Osteocyte (in vitro differentiated cells): ENCODE measurements at regions not wholly inside any gene's neighbourhood (a gene's known extent, or its start where the extent isn't known, plus 50 kb on each side); places are given as distances from the start of the nearest gene placed in this dataset. TPM values are rescaled to one million over a fixed set of nuclear protein-coding genes. Genes with fewer than 3 reads are reported as not detected.
"Not testable (repeated sequence)": the region's sequence is repeated elsewhere in the genome, so short reads cannot be mapped to it uniquely, and the experiment has no call there.

Experiments
- DNase-seq: peaks from one replicate; pipeline ENCODE4 v3.0.0; 2021; ENCODE audit warnings: mixed read lengths; ENCODE audit not compliant: unreplicated experiment; ENCODE audit errors: extremely low spot score
- H3K27ac Mint-ChIP-seq: one replicate; pipeline ENCODE4 v1.8.0; 2021; ENCODE audit warnings: mild to moderate bottlenecking, mixed read lengths; ENCODE audit not compliant: unreplicated experiment
- H3K27me3 Mint-ChIP-seq: one replicate; pipeline ENCODE4 v1.8.0; 2021; ENCODE audit warnings: mixed read lengths; ENCODE audit not compliant: unreplicated experiment
- H3K36me3 Mint-ChIP-seq: one replicate; pipeline ENCODE4 v1.8.0; 2021; ENCODE audit warnings: mixed read lengths; ENCODE audit not compliant: unreplicated experiment
- H3K4me1 Mint-ChIP-seq: one replicate; pipeline ENCODE4 v1.8.0; 2021; ENCODE audit warnings: mixed read lengths; ENCODE audit not compliant: unreplicated experiment
- H3K4me3 Mint-ChIP-seq: one replicate; pipeline ENCODE4 v1.8.0; 2021; ENCODE audit warnings: mild to moderate bottlenecking, moderate library complexity, mixed read lengths; ENCODE audit not compliant: unreplicated experiment
- H3K9me3 Mint-ChIP-seq: one replicate; pipeline ENCODE4 v1.8.0; 2021; ENCODE audit warnings: mixed read lengths; ENCODE audit not compliant: unreplicated experiment
- microRNA-seq: library from miRNA; unstranded; fragments of <30 nt; microRNA quantifications from one replicate; pipeline ENCODE4 v1.1.0, GENCODE V29; 2020; ENCODE audit not compliant: unreplicated experiment

GRCh38 chr16:21537598-21537997, 61.8 kb upstream of the METTL9 start:
- not testable (repeated sequence) for H3K4me1 Mint-ChIP-seq, H3K27ac Mint-ChIP-seq, H3K4me3 Mint-ChIP-seq, H3K36me3 Mint-ChIP-seq, DNase-seq, H3K9me3 Mint-ChIP-seq, H3K27me3 Mint-ChIP-seq

GRCh38 chr16:21539107-21539618, 60.2 kb upstream of the METTL9 start:
- H3K9me3 Mint-ChIP-seq, H3K36me3 Mint-ChIP-seq, H3K27me3 Mint-ChIP-seq, H3K4me1 Mint-ChIP-seq, H3K4me3 Mint-ChIP-seq, DNase-seq: not testable (repeated sequence)
- H3K27ac Mint-ChIP-seq = peak overlapping the region; percentile 27

DNA sequence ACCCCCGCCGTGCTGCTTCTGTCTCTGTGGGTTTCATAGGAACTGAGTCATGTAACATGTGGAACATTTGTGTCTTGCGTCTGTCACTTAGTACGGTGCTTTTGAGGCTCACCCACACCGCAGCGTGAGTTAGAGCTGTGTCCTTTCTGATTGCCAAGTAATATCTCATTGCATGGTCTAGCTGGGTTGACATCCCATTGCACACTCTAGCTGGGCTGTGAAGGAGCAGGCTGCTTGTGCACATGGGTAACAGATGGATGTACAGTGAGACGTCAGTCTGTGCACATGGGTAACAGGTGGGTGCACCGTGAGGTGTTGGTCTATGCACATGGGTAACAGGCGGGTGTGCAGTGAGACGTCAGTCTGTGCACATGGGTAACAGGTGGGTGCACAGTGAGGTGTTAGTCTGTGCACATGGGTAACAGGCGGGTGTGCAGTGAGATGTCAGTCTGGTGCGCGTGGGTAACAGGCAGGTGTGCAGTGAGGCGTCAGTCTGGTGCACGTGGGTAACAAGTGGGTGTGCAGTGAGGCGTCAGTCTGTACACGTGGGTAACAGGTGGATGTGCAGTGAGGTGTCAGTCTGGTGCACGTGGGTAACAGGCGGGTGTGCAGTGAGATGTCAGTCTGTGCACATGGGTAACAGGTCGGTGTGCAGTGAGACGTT, 58.5 kb upstream of the METTL9 start:
- H3K27ac Mint-ChIP-seq, H3K4me1 Mint-ChIP-seq, H3K27me3 Mint-ChIP-seq, DNase-seq, H3K9me3 Mint-ChIP-seq, H3K36me3 Mint-ChIP-seq, H3K4me3 Mint-ChIP-seq: not testable (repeated sequence)

- DNase-seq, H3K27me3 Mint-ChIP-seq, H3K36me3 Mint-ChIP-seq, H3K27ac Mint-ChIP-seq, H3K9me3 Mint-ChIP-seq, H3K4me1 Mint-ChIP-seq, H3K4me3 Mint-ChIP-seq: not testable (repeated sequence)
Observed at GRCh38 chr16:21541611-21542051, 57.7 kb upstream of the METTL9 start.

DNA sequence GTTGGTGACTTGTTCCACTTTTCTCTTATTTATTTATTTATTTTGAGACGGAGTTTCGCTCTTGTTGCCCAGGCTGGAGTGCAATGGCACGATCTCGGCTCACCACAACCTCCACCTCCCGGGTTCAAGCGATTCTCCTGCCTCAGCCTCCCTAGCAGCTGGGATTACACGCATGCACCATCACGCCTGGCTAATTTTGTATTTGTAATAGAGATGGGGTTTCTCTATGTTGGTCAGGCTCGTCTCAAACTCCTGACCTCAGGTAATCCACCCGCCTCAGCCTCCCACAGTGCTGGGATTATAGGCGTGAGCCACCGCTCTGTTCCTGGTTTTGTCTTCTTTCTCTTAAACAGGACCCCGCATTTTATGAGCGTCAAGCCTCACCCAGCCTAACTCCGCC, 57.3 kb upstream of the METTL9 start:
- DNase-seq, H3K4me1 Mint-ChIP-seq, H3K9me3 Mint-ChIP-seq, H3K4me3 Mint-ChIP-seq, H3K27ac Mint-ChIP-seq, H3K36me3 Mint-ChIP-seq, H3K27me3 Mint-ChIP-seq: not testable (repeated sequence)

GRCh38 chr16:21542491-21543124, 56.8 kb upstream of the METTL9 start:
- H3K27me3 Mint-ChIP-seq, H3K4me3 Mint-ChIP-seq, H3K36me3 Mint-ChIP-seq, H3K9me3 Mint-ChIP-seq, DNase-seq, H3K4me1 Mint-ChIP-seq, H3K27ac Mint-ChIP-seq: not testable (repeated sequence)

DNA sequence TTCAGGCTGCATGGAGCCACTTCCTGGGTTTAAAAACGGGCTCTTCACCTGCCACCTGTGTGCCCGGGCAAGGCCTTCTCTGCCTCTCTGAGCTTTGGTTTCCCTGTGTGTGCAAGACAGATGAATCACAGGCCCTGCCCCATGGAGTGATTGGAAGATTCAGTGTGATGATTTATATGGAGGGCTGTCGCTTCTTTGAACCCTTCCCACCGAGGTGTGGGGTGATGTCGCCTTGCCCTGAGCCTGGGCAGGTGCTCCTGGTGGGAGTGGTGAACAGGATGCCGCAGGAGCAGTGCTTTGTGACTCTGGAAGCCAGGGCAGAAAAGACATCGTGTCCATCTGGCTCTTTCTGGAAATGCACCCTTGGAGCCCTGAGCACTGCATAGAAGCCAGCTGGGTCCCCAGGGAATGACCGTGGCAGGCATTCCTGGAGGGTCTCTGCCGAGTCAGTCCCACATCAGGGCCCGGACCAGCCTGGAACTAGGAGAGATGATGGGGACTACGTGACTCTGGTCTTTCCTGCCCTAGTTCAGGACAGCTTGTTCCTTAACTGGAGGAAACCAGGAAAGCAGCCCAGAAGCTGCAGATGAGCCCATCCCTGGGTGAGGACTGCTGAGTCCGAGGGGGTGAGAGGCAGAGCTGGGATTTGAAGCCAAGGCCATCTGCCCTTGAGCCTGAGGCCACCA, 56.1 kb upstream of the METTL9 start:
- not testable (repeated sequence) for H3K9me3 Mint-ChIP-seq, H3K27ac Mint-ChIP-seq, H3K4me3 Mint-ChIP-seq, H3K4me1 Mint-ChIP-seq, DNase-seq, H3K27me3 Mint-ChIP-seq, H3K36me3 Mint-ChIP-seq

GRCh38 chr16:21545664-21546326, 53.6 kb upstream of the METTL9 start:
- not testable (repeated sequence) for H3K9me3 Mint-ChIP-seq, H3K4me3 Mint-ChIP-seq, H3K4me1 Mint-ChIP-seq, H3K27me3 Mint-ChIP-seq, H3K36me3 Mint-ChIP-seq, H3K27ac Mint-ChIP-seq, DNase-seq

DNA sequence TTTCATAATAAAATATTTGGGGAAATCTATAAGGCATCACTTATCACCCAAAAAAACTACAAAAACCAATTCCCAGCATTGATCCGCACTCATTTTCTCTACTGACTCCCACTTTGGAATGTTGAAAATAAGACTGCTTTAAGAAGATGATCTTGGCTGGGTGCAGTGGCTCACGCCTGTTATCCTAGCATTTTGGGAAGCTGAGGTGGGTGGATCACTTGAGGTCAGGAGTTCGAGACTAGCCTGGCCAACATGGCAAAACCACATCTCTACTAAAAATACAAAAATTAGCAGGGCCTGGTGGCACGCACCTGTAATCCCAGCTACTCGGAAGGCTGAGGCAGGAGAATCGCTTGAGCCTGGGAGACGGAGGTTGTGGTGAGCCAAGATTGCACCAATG, 50.0 kb upstream of the METTL9 start:
- H3K36me3 Mint-ChIP-seq, H3K4me3 Mint-ChIP-seq, DNase-seq, H3K27me3 Mint-ChIP-seq, H3K27ac Mint-ChIP-seq, H3K4me1 Mint-ChIP-seq, H3K9me3 Mint-ChIP-seq: not testable (repeated sequence)

Small RNAs in the stretch of these regions (microRNA-seq; reads per million reads assigned to microRNA genes)
- gene MIR3680-1 = not detected
